DND-41 (cell line): ENCODE measurements at regions not wholly inside any gene's neighbourhood (a gene's known extent, or its start where the extent isn't known, plus 50 kb on each side); places are given as distances from the start of the nearest gene placed in this dataset.

Experiments
- CTCF ChIP-seq: IDR thresholded peaks from 2 replicates; pipeline ENCODE4 v1.5.1; 2012; ENCODE audit warnings: borderline replicate concordance, low read length, moderate library complexity, mild to moderate bottlenecking; ENCODE audit not compliant: poor library complexity, severe bottlenecking; ENCODE audit errors: extremely low read depth
- EZH2 ChIP-seq: IDR thresholded peaks from 3 replicates; pipeline ENCODE4 v1.6.1; 2012; ENCODE audit warnings: borderline replicate concordance, low read depth, mild to moderate bottlenecking, moderate library complexity, low read length, inconsistent platforms; ENCODE audit not compliant: severe bottlenecking

- TF ChIP-seq CTCF (no peak), EZH2 (no peak)
Measured at GRCh38 chr1:24261977-24262376, 57.2 kb upstream of the GRHL3 start.
